ENCODE measurements at regions not wholly inside any gene's neighbourhood (a gene's known extent, or its start where the extent isn't known, plus 50 kb on each side); places are given as distances from the start of the nearest gene placed in this dataset.

DNA sequence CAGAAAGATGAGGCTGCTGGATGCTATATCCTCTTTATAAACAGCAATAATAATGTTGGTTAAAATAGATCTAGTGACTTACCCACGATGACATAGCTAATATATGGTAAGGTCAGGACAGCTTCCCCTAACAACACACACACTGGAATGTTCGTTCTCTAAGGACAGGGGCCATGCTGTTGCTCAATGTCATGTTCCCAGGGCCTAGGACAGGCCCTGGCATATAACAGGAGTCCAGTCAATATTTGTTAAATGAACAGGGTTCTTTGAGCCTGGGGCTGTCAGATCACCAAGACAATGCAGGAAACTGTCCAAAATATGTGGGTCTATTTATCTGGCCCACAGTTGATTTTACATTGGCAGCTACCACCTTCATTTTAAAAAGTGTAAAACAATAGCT, 207.1 kb upstream of the MEX3C start:
- no peak for ATAC-seq
- no peak for TF ChIP-seq PATZ1 (CRISPR knock-in tag; IDR thresholded peaks at IDR 0.05; ENCODE audit: borderline replicate concordance)
- TF ChIP-seq TOX (CRISPR knock-in tag; IDR thresholded peaks at IDR 0.05; ENCODE audit: borderline replicate concordance): no peak
- no peak for TF ChIP-seq GLIS3 (CRISPR knock-in tag; IDR thresholded peaks at IDR 0.05)

DNA sequence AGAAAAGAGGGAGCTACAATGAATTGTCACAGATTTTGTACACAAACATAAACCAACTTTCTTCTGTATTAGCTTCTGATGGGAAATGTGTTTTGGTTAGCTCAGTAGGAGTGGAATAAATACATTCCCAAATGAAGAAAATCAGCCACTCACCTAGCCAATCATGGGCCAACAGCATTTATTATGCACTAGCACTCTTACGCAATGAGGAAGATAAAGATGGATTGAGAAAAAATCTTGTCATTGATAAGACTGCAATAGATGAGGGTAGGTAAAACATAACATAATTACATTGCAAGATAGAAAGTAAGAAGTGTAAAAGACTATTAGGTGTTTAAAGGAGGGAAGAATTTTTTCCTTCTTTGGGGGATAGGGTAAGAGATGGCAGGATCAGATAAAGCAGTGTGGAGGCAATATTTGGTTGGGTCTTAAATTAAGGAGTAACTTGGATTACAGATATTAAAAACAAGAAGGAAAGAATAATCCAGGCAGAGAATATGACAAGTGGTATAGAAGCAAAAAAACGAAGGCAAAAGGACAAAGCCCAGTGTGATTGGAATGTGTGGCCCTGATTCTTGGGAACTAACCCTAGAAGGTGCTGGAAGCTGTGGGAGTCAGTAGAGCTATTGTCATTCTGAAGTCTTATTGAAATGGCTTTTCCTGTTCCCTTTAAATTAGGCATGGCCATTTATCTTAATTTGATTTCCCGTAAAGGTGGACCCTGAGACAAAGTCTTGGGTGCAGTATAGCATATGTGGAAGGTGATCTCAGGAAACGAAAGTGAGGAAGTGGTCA, 208.4 kb upstream of the MEX3C start:
- no peak for ATAC-seq
- TF ChIP-seq CSDC2 (CRISPR knock-in tag; IDR thresholded peaks at IDR 0.05): no peak
- TF ChIP-seq OSR1 (CRISPR knock-in tag; IDR thresholded peaks at IDR 0.05): no peak
- TF ChIP-seq TOX (CRISPR knock-in tag; IDR thresholded peaks at IDR 0.05; ENCODE audit: borderline replicate concordance): no peak
- no peak for TF ChIP-seq ZNF8 (CRISPR knock-in tag; IDR thresholded peaks at IDR 0.05)
- TF ChIP-seq CREB5 (CRISPR knock-in tag; IDR thresholded peaks at IDR 0.05; ENCODE audit: low read depth): no peak
- TF ChIP-seq BACH2 (CRISPR knock-in tag; IDR thresholded peaks at IDR 0.05; ENCODE audit: borderline replicate concordance): no peak
- no peak for TF ChIP-seq ARNTL (CRISPR knock-in tag; IDR thresholded peaks at IDR 0.05; ENCODE audit: borderline replicate concordance, low read depth)
- no peak for TF ChIP-seq PATZ1 (CRISPR knock-in tag; IDR thresholded peaks at IDR 0.05; ENCODE audit: borderline replicate concordance)
- no peak for TF ChIP-seq ZC3H10 (CRISPR knock-in tag; IDR thresholded peaks at IDR 0.05)
- TF ChIP-seq ZNF70 (CRISPR knock-in tag; IDR thresholded peaks at IDR 0.05): no peak
- no peak for TF ChIP-seq CSRNP3 (CRISPR knock-in tag; IDR thresholded peaks at IDR 0.05)
- no peak for TF ChIP-seq TCF4 (CRISPR knock-in tag; IDR thresholded peaks at IDR 0.05; ENCODE audit: borderline replicate concordance)
- TF ChIP-seq SNAI2 (CRISPR knock-in tag; IDR thresholded peaks at IDR 0.05): no peak
- TF ChIP-seq RARB (CRISPR knock-in tag; IDR thresholded peaks at IDR 0.05): no peak
- TF ChIP-seq, protein P1, sequence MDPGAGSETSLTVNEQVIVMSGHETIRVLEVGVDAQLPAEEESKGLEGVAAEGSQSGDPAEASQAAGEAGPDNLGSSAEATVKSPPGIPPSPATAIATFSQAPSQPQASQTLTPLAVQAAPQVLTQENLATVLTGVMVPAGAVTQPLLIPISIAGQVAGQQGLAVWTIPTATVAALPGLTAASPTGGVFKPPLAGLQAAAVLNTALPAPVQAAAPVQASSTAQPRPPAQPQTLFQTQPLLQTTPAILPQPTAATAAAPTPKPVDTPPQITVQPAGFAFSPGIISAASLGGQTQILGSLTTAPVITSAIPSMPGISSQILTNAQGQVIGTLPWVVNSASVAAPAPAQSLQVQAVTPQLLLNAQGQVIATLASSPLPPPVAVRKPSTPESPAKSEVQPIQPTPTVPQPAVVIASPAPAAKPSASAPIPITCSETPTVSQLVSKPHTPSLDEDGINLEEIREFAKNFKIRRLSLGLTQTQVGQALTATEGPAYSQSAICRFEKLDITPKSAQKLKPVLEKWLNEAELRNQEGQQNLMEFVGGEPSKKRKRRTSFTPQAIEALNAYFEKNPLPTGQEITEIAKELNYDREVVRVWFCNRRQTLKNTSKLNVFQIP (CRISPR knock-in tag; IDR thresholded peaks at IDR 0.05; ENCODE audit: borderline replicate concordance, low read depth): no peak
- no peak for TF ChIP-seq ZNF565 (CRISPR knock-in tag; conservative IDR thresholded peaks at IDR 0.05; ENCODE audit: low read depth)
- no peak for TF ChIP-seq PPARA (CRISPR knock-in tag; IDR thresholded peaks at IDR 0.05; ENCODE audit: borderline replicate concordance)

GRCh38 chr18:51417643-51418483, 220.4 kb upstream of the MEX3C start:
- ATAC-seq: no peak
- TF ChIP-seq TOX (CRISPR knock-in tag; IDR thresholded peaks at IDR 0.05; ENCODE audit: borderline replicate concordance) (no peak), CREB5 (CRISPR knock-in tag; IDR thresholded peaks at IDR 0.05; ENCODE audit: low read depth) (no peak), ZC3H10 (CRISPR knock-in tag; IDR thresholded peaks at IDR 0.05) (no peak), OSR1 (CRISPR knock-in tag; IDR thresholded peaks at IDR 0.05) (no peak), ZNF8 (CRISPR knock-in tag; IDR thresholded peaks at IDR 0.05) (no peak), ZFP30 (CRISPR knock-in tag; IDR thresholded peaks at IDR 0.05) (no peak), CSDC2 (CRISPR knock-in tag; IDR thresholded peaks at IDR 0.05) (no peak), PATZ1 (CRISPR knock-in tag; IDR thresholded peaks at IDR 0.05; ENCODE audit: borderline replicate concordance) (no peak), RARB (CRISPR knock-in tag; IDR thresholded peaks at IDR 0.05) (no peak), ESRRG (CRISPR knock-in tag; IDR thresholded peaks at IDR 0.05) (no peak)
- TF ChIP-seq, protein P1 (CRISPR knock-in tag; IDR thresholded peaks at IDR 0.05; ENCODE audit: borderline replicate concordance, low read depth): no peak

Data from SK-N-SH treated with all-trans-retinoic acid at 6 μM for 48 hours (cell line).